B cell (primary cell): ENCODE measurements at regions not wholly inside any gene's neighbourhood (a gene's known extent, or its start where the extent isn't known, plus 50 kb on each side); places are given as distances from the start of the nearest gene placed in this dataset.

ENCODE experiments used
- ATAC-seq: fragments of 200-7000 bp; cut with Tn5 transposase; one replicate; pipeline ENCODE4 v1.10.0; 2021; ENCODE audit warnings: low read depth, mild to moderate bottlenecking, moderate number of reproducible peaks, moderate library complexity
- CTCF ChIA-PET: fragments of 350-600 bp; sonication (Branson Sonifier 250); formaldehyde crosslinking; loops from one replicate; lab custom pipeline; 2021; ENCODE audit warnings: antibody characterized with exemption, inconsistent platforms; lab: Charles Lee
- POLR2A ChIA-PET: fragments of 350-600 bp; sonication (Branson Sonifier 250); formaldehyde crosslinking; loops from one replicate; lab custom pipeline; 2021; ENCODE audit warnings: antibody characterized with exemption; lab: Charles Lee
- DNase-seq: peaks from one replicate; pipeline ENCODE4 v3.0.0; 2013
- H2AFZ ChIP-seq: 2 replicates; pipeline ENCODE4 v1.6.1; 2012; ENCODE audit warnings: mild to moderate bottlenecking, low read depth, low read length; ENCODE audit not compliant: insufficient read depth, poor library complexity, severe bottlenecking
- H3K27ac ChIP-seq, 2 donors: 1 replicate in 1 of 2; 2 replicates in 1 of 2; pipeline ENCODE4 v1.5.1; 2012 to 2013; ENCODE audit warnings: low read length in 2 of 2, mild to moderate bottlenecking in 2 of 2, moderate library complexity in 1 of 2
- H3K27me3 ChIP-seq, 4 experiments: fragments of 200-600 bp in 1 of 4; sonication (generic) in 1 of 4; replicated peaks in 1 of 4; 1 replicate in 2 of 4; 2 replicates in 2 of 4; pipeline versions ENCODE4 v1.6.1 to v1.7.0; 2013 to 2016; ENCODE audit warnings: low read length in 3 of 4, mild to moderate bottlenecking in 2 of 4, mixed read lengths in 1 of 4, moderate library complexity in 1 of 4; ENCODE audit not compliant: insufficient read depth in 4 of 4, control insufficient read depth in 3 of 4; ENCODE audit errors: control extremely low read depth in 1 of 4
- H3K36me3 ChIP-seq, 2 experiments: replicated peaks in 1 of 2; 1 replicate in 1 of 2; 2 replicates in 1 of 2; pipeline versions ENCODE4 v1.6.1 to v1.7.1; 2013; ENCODE audit warnings: low read length in 1 of 2; ENCODE audit not compliant: insufficient read depth in 2 of 2, control insufficient read depth in 1 of 2; ENCODE audit errors: control extremely low read depth in 1 of 2, extremely low read depth in 1 of 2
- H3K4me1 ChIP-seq, 2 donors: fragments of 200-600 bp in 1 of 2; sonication (generic) in 1 of 2; 1 replicate in 1 of 2; 2 replicates in 1 of 2; pipeline versions ENCODE4 v1.5.1 to v1.6.1; 2013 to 2017; ENCODE audit warnings: low read length in 2 of 2; ENCODE audit not compliant: control insufficient read depth in 2 of 2, insufficient read depth in 2 of 2
- H3K4me2 ChIP-seq: replicated peaks from 2 replicates; pipeline ENCODE3; 2012; ENCODE audit warnings: mild to moderate bottlenecking, low read depth, low read length; ENCODE audit not compliant: poor library complexity, severe bottlenecking
- H3K4me3 ChIP-seq, 5 experiments: fragments of 200-600 bp in 1 of 5; sonication (generic) in 1 of 5; 1 replicate in 3 of 5; 2 replicates in 2 of 5; pipeline versions ENCODE4 v1.5.1 to v1.7.0; 2011 to 2016; ENCODE audit warnings: low read length in 4 of 5, mild to moderate bottlenecking in 4 of 5, low read depth in 2 of 5, control low read depth in 1 of 5, moderate library complexity in 1 of 5; ENCODE audit not compliant: insufficient read depth in 1 of 5; ENCODE audit errors: control extremely low read depth in 1 of 5, extremely low read depth in 1 of 5
- H3K79me2 ChIP-seq: fragments of 200-600 bp; sonication (generic); one replicate; pipeline ENCODE4 v1.6.0; 2016; ENCODE audit warnings: low read length; ENCODE audit not compliant: control insufficient read depth, insufficient read depth
- H3K9ac ChIP-seq: fragments of 200-600 bp; sonication (generic); 2 replicates; pipeline ENCODE4 v1.6.1; 2017; ENCODE audit warnings: mild to moderate bottlenecking, low read length, moderate library complexity
- H3K9me3 ChIP-seq, 3 donors: one replicate each; pipeline versions ENCODE4 v1.6.1 to v1.7.1; 2013; ENCODE audit warnings: low read length in 2 of 3; ENCODE audit not compliant: control insufficient read depth in 2 of 3, insufficient read depth in 1 of 3; ENCODE audit errors: control extremely low read depth in 1 of 3
- H4K20me1 ChIP-seq: 2 replicates; pipeline ENCODE4 v1.6.0; 2012; ENCODE audit warnings: mild to moderate bottlenecking, low read length; ENCODE audit not compliant: insufficient read depth, control insufficient read depth, poor library complexity, severe bottlenecking
- H3K27ac Mint-ChIP-seq: one replicate; pipeline ENCODE4 v1.8.0; 2021; ENCODE audit warnings: mixed read lengths
- H3K27me3 Mint-ChIP-seq: one replicate; pipeline ENCODE4 v1.8.0; 2021; ENCODE audit warnings: mixed read lengths
- H3K4me1 Mint-ChIP-seq: one replicate; pipeline ENCODE4 v1.8.0; 2021; ENCODE audit warnings: mixed read lengths
- H3K4me3 Mint-ChIP-seq: one replicate; pipeline ENCODE4 v1.8.0; 2021; ENCODE audit warnings: mixed read lengths
- H3K9me3 Mint-ChIP-seq: one replicate; pipeline ENCODE4 v1.8.0; 2022; ENCODE audit warnings: mixed read lengths; ENCODE audit not compliant: insufficient read depth
- CTCF ChIP-seq: fragments of 200-600 bp; IDR thresholded peaks from one replicate; pipeline ENCODE4 v1.8.0; 2022; ENCODE audit warnings: antibody characterized with exemption, mild to moderate bottlenecking
- EZH2 ChIP-seq: IDR thresholded peaks from 2 replicates; pipeline ENCODE4 v1.6.1; 2012; ENCODE audit warnings: borderline replicate concordance, low read depth, mild to moderate bottlenecking, moderate library complexity, low read length; ENCODE audit not compliant: insufficient read depth, poor library complexity, severe bottlenecking
- WGBS: methylation state at CpG from one replicate; pipeline ENCODE4 v1.1.5; 2013; ENCODE audit warnings: missing lambda C conversion rate; ENCODE audit not compliant: insufficient coverage; 5-methylcytosine and 5-hydroxymethylcytosine counted together
- intact Hi-C: fragments of 100-400 bp; cut with micrococcal nuclease; formaldehyde crosslinking; loops from one replicate; pipeline ENCODE4 v1.10.0; 2022

- Mint-ChIP-seq H3K9me3 (no peaks in the 10 kb centered on the region), H3K4me3 (no peak overlapping the region), H3K27me3 (peaks cover 58% of the 10 kb centered on the region), H3K27ac (no peak overlapping the region), H3K4me1 (no peaks in the 10 kb centered on the region)
- ChIA-PET POLR2A (no interaction called here), CTCF (no interaction called here)
- no peak overlapping the region for H2AFZ ChIP-seq
- no peak overlapping the region for H3K4me3 ChIP-seq
- no peaks in the 10 kb centered on the region for H3K36me3 ChIP-seq
- TF ChIP-seq CTCF (no peak), EZH2 (no peak)
- no peaks in the 10 kb centered on the region for H3K9me3 ChIP-seq
- WGBS: 95% methylated on average over 15 of the region's 16 CpGs
- ATAC-seq: no peak
- no peak overlapping the region for H3K27ac ChIP-seq
- H3K79me2 ChIP-seq: no peaks in the 10 kb centered on the region
- no peak overlapping the region for H3K4me2 ChIP-seq
- no peaks in the 10 kb centered on the region for H4K20me1 ChIP-seq
- H3K27me3 ChIP-seq: peaks cover 0 to 15% (median 3%) of the 10 kb centered on the region in 4 experiments
- no peak for DNase-seq
- intact Hi-C loops: no loop called here
- H3K4me1 ChIP-seq: no peaks in the 10 kb centered on the region
- no peak overlapping the region for H3K9ac ChIP-seq
Measured at GRCh38 chr6:2509711-2510110, 241.0 kb downstream of the MYLK4 start.

GRCh38 chr6:2508071-2508470, 242.7 kb downstream of the MYLK4 start:
- no peaks in the 10 kb centered on the region for H3K9me3 Mint-ChIP-seq
- no peak overlapping the region for H3K4me3 Mint-ChIP-seq
- no peaks in the 10 kb centered on the region for H3K4me1 Mint-ChIP-seq
- Histone ChIP-seq H3K27ac (no peak overlapping the region), H2AFZ (no peak overlapping the region), H3K4me3 (no peak overlapping the region), H3K4me2 (no peak overlapping the region), H3K9me3 (no peaks in the 10 kb centered on the region), H3K9ac (no peak overlapping the region), H3K4me1 (no peaks in the 10 kb centered on the region), H3K27me3 (peaks cover 0 to 15% (median 3%) of the 10 kb centered on the region in 4 experiments), H3K36me3 (no peaks in the 10 kb centered on the region), H3K79me2 (no peaks in the 10 kb centered on the region), H4K20me1 (no peaks in the 10 kb centered on the region)
- intact Hi-C loops: no loop called here
- WGBS: 0% methylated on average over 1 of the region's 3 CpGs
- DNase-seq (no peak), ATAC-seq (no peak)
- TF ChIP-seq CTCF (no peak), EZH2 (no peak)
- ChIA-PET CTCF (no interaction called here), POLR2A (no interaction called here)
- H3K27ac Mint-ChIP-seq: no peak overlapping the region
- H3K27me3 Mint-ChIP-seq: peaks cover 48% of the 10 kb centered on the region
